Activated T-helper 1 cell treated with anti-CD3 and anti-CD28 coated beads, Interleukin-12 subunit alpha, Interleukin-12 subunit beta, Interleukin-2, Interleukin-4 antibody, amounts not matched to agents 30 ng/mL and 10 ng/mL and 1 ng/mL, durations not matched to agents 14 hours and 24 hours and 36 hours (primary cell): ENCODE measurements at regions not wholly inside any gene's neighbourhood (a gene's known extent, or its start where the extent isn't known, plus 50 kb on each side); places are given as distances from the start of the nearest gene placed in this dataset.
A peak's percentile ranks its signal among the peaks of the same experiment; 100 is the strongest.
"Not testable (repeated sequence)": the region's sequence is repeated elsewhere in the genome, so short reads cannot be mapped to it uniquely, and the experiment has no call there.

Experiments
- DNase-seq: peaks from one replicate; pipeline ENCODE4 v3.0.0; 2021; ENCODE audit warnings: low spot score
- H3K27ac Mint-ChIP-seq: one replicate; pipeline ENCODE4 v1.8.0; 2021; ENCODE audit warnings: mild to moderate bottlenecking, mixed read lengths
- H3K27me3 Mint-ChIP-seq: one replicate; pipeline ENCODE4 v1.8.0; 2022; ENCODE audit warnings: mild to moderate bottlenecking, moderate library complexity, mixed read lengths; ENCODE audit not compliant: insufficient read depth
- H3K36me3 Mint-ChIP-seq: one replicate; pipeline ENCODE4 v1.8.0; 2021; ENCODE audit warnings: low read depth, mixed read lengths
- H3K4me1 Mint-ChIP-seq: one replicate; pipeline ENCODE4 v1.8.0; 2021; ENCODE audit warnings: low read depth, mixed read lengths
- H3K4me3 Mint-ChIP-seq: one replicate; pipeline ENCODE4 v1.8.0; 2021; ENCODE audit warnings: mild to moderate bottlenecking, moderate library complexity, mixed read lengths
- H3K9me3 Mint-ChIP-seq: one replicate; pipeline ENCODE4 v1.8.0; 2021; ENCODE audit warnings: mixed read lengths
- intact Hi-C: fragments of 100-400 bp; cut with micrococcal nuclease; formaldehyde crosslinking; loops from one replicate; pipeline ENCODE4 v1.15.1; 2024

DNA sequence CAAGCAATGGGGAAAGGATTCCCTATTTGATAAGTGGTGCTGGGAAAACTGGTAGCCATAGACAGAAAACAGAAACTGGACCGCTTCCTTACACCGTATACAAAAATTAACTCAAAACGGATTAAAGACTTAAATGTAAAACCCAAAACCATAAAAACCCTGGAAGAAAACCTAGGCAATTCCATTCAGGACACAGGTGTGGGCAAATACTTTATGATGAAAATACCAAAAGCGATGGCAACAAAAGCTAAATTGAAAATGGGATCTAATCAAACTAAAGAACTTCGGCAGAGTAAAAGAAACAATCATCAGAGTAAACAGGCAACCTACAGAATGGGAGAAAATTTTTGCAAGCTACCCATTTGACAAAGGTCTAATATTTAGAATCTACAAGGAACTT, 91.1 kb downstream of the VPREB1 start:
- peaks cover 42% of the 10 kb centered on the region for H3K27me3 Mint-ChIP-seq
- H3K36me3 Mint-ChIP-seq, intact Hi-C loops, H3K4me3 Mint-ChIP-seq, DNase-seq, H3K4me1 Mint-ChIP-seq, H3K27ac Mint-ChIP-seq, H3K9me3 Mint-ChIP-seq: not testable (repeated sequence)

DNA sequence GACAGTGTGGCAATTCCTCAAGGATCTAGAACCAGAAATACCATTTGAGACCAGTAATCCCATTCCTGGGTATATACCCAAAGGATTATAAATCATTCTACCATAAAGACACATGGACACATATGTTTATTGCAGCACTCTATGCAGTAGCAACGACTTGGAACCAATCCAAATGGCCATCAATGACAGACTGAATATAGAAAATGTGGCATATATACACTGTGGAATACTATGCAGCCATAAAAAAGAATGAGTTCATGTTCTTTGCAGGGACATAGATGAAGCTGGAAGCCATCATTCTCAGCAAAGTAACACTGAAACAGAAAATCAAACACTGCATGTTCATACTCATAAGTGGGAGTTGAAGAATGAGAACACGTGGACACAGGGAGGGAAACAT, 91.7 kb downstream of the VPREB1 start:
- H3K27me3 Mint-ChIP-seq: peaks cover 39% of the 10 kb centered on the region
- intact Hi-C loops: not testable (repeated sequence)

DNA sequence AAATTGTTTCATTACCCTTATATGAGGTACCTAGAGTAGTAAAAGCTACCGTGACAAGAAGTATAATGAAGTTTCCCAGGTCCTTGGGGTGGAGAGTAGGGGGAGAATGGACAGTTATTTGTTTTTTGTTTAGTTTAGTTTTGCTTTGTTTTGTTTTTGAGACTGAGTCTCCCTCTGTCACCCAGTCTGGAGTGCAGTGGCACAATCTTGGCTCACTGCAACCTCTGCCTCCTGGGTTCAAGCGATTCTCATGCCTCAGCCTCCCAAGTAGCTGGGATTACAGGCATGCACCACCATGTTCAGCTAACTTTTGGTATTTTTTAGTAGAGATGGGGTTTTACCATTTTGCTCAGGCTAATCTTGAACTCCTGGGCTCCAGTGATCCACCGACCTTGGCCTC, 94.2 kb downstream of the VPREB1 start:
- peaks cover 28% of the 10 kb centered on the region for H3K27me3 Mint-ChIP-seq
- H3K4me1 Mint-ChIP-seq, H3K27ac Mint-ChIP-seq, DNase-seq, intact Hi-C loops, H3K4me3 Mint-ChIP-seq, H3K36me3 Mint-ChIP-seq, H3K9me3 Mint-ChIP-seq: not testable (repeated sequence)

More for the DNA sequence above, 91.7 kb downstream of the VPREB1 start:
- H3K4me1 Mint-ChIP-seq, H3K9me3 Mint-ChIP-seq, DNase-seq, H3K4me3 Mint-ChIP-seq, H3K27ac Mint-ChIP-seq, H3K36me3 Mint-ChIP-seq: not testable (repeated sequence)

DNA sequence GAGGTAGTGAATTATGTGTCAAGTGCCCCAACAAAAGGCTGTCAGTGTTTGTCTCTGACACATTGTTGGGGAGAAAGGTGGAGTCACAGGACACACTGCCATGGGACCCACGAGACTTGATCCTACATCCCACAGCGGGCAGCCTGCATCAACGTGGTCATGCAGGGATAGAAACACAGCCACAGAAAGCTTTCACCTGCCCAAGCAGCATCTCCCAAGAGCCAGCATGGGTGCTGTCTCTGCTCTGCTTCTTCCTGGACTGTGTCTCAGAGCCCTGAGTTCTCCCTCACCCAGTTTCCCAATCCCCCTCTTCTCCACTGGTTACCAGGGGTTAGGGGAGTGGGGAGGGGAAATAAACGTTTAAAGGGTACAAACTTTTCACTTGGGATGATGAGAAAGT, 97.2 kb downstream of the VPREB1 start:
- Mint-ChIP-seq H3K27ac (no peak overlapping the region), H3K9me3 (no peaks in the 10 kb centered on the region), H3K27me3 (peaks cover 6% of the 10 kb centered on the region), H3K4me3 (no peak overlapping the region), H3K4me1 (no peaks in the 10 kb centered on the region), H3K36me3 (no peaks in the 10 kb centered on the region)
- DNase-seq: no peak
- intact Hi-C loops: no loop called here

DNA sequence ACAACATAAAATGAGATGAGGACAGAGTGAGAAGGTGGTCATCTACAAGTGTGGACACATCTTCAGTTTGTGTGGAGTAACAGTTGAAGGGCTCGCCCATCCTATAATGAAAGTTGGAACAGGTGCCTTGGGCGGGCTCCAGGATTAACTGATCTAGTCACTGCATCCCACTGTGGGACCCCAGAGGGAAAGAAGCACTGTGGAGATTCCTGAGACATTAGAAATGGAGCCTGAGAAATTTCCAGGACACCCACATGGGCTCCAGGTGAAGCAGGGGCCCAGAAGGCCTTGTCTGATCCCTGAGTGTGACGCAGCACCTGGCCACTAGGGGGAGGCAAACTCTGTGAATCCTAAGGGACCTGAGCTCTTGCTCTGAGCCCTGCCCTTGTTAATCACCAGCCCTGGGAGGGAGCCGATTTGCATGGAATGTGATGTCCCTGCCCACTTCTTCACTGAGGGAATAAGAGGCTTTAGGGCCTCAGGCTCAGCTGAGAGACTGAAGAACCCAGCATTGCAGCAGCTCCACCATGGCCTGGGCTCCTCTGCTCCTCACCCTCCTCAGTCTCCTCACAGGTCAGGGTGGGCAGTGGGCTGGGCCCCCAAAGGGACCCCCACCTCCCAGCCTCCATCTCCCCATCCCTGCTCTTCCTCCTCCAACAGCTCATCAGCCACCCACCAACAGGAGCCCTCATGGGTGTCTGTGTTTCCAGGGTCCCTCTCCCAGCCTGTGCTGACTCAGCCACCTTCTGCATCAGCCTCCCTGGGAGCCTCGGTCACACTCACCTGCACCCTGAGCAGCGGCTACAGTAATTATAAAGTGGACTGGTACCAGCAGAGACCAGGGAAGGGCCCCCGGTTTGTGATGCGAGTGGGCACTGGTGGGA, 98.4 kb downstream of the VPREB1 start:
- no peaks in the 10 kb centered on the region for H3K4me1 Mint-ChIP-seq

DNA sequence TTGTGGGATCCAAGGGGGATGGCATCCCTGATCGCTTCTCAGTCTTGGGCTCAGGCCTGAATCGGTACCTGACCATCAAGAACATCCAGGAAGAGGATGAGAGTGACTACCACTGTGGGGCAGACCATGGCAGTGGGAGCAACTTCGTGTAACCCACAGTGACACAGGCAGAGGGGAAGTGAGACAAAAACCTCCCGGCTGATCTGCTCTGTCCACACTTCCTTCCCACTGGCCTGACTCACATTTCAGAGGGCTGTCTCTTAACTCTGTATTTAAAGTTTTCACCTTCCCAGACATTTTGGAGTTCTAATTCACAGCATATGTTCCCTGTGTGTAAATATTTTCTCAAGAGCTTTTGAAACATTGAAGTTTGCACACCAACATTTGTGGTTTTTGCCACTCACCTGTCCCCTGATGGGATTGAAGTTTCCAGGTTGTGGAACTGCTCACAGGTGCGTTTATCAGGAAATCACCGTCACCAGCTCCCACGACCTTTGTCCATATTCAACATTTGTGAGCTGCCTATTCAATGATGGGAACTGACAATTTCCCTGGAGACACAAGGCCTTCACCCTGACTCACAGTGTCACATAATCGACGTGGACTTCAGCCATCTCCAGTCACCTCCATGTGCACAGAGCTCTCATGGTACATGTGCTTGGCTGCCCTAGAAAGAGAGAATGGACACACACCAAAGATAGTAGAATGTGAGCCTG, 99.2 kb downstream of the VPREB1 start:
- Mint-ChIP-seq H3K4me3 (no peak overlapping the region), H3K27ac (no peak overlapping the region), H3K27me3 (peaks cover 7% of the 10 kb centered on the region), H3K36me3 (no peaks in the 10 kb centered on the region), H3K4me1 (no peaks in the 10 kb centered on the region), H3K9me3 (no peaks in the 10 kb centered on the region)
- intact Hi-C loops: no loop called here
- no peak for DNase-seq

More for the DNA sequence above, 98.4 kb downstream of the VPREB1 start:
- H3K36me3 Mint-ChIP-seq: no peaks in the 10 kb centered on the region
- no peaks in the 10 kb centered on the region for H3K9me3 Mint-ChIP-seq
- intact Hi-C loops: no loop called here
- no peak overlapping the region for H3K27ac Mint-ChIP-seq
- no peak overlapping the region for H3K4me3 Mint-ChIP-seq
- DNase-seq: peak; percentile 41
- peaks cover 9% of the 10 kb centered on the region for H3K27me3 Mint-ChIP-seq

DNA sequence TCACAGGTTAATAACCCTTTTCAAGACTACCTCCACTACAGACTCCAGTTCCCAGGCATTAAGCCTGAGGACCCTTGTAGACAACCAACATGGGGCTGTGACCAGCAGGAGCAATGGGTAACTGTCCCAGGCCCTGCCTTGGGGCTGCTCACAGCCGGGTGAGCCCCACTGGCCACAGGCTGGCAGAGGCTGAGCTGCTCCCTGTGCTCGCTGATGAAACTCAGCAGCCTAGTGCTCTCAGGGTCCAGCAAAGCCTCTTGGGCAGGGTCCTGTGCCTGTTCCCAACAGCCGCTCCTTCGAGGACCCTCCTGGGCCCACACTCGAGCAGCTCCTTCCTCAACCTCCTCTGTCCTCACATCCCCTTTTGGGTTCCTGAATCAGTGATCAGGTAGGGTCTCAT, 99.8 kb downstream of the VPREB1 start:
- intact Hi-C loops: no loop called here
- Mint-ChIP-seq H3K36me3 (no peaks in the 10 kb centered on the region), H3K4me3 (no peak overlapping the region), H3K27me3 (peaks cover 11% of the 10 kb centered on the region), H3K9me3 (no peaks in the 10 kb centered on the region), H3K4me1 (no peaks in the 10 kb centered on the region), H3K27ac (no peak overlapping the region)
- DNase-seq: no peak

DNA sequence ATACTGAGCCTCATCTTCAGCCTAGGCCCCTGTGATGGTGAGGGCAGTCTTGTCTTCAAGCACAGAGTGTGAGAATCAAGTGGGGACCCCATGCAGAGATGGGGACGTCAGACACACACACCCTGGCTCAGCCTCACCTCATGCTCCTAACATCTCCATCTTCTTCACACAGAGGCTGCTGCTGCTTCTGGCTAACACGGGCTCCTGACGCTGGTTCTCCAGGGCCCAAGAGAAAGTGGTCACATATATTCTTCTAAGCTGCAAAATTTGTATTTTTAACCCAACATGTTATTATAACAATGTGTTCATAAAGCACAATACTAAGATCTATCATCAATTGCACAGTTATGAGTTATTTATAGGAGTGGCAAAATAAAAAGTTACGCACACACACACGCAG, 101.2 kb downstream of the VPREB1 start:
- H3K27ac Mint-ChIP-seq: no peak overlapping the region
- H3K9me3 Mint-ChIP-seq: no peaks in the 10 kb centered on the region
- H3K4me3 Mint-ChIP-seq: no peak overlapping the region
- H3K27me3 Mint-ChIP-seq: peaks cover 19% of the 10 kb centered on the region
- DNase-seq: no peak
- H3K4me1 Mint-ChIP-seq: no peaks in the 10 kb centered on the region
- intact Hi-C loops: no loop called here
- H3K36me3 Mint-ChIP-seq: no peaks in the 10 kb centered on the region

DNA sequence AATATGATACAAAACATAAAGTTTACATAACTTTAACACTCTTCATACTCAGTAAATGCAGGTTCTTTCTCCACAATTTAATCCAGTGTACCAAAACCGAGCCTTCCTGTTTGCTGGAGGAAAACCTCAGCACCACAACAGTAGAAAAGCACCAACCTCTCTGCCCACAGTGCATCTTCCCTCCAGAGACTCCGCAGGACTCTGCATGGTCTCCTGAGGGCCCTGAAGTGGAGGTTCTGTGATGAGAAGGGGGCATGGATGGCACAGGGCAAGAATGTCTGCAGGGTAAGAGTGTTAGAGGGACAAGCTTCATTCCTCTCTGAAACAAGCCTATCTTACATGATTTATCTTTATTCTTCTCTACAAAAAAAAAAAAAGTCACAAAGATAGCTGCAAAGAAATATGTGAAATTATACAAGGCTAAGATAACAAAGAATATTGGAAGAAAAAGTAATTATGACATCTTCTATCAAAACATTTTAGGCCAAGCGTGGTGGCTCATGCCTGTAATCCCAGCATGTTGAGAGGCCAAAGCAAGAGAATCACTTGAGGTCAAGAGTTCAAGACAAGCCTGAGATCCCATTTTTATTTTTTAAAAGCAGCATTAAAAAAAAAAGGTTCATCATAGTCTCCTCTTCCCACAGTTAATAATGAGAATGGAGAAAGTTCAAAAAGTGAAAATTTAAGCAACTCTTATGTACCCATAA, 102.0 kb downstream of the VPREB1 start:
- no peak for DNase-seq
- H3K4me3 Mint-ChIP-seq: no peak overlapping the region
- peaks cover 20% of the 10 kb centered on the region for H3K27me3 Mint-ChIP-seq
- no peaks in the 10 kb centered on the region for H3K36me3 Mint-ChIP-seq
- H3K4me1 Mint-ChIP-seq: no peaks in the 10 kb centered on the region
- intact Hi-C loops: no loop called here
- H3K27ac Mint-ChIP-seq: no peak overlapping the region
- H3K9me3 Mint-ChIP-seq: no peaks in the 10 kb centered on the region

DNA sequence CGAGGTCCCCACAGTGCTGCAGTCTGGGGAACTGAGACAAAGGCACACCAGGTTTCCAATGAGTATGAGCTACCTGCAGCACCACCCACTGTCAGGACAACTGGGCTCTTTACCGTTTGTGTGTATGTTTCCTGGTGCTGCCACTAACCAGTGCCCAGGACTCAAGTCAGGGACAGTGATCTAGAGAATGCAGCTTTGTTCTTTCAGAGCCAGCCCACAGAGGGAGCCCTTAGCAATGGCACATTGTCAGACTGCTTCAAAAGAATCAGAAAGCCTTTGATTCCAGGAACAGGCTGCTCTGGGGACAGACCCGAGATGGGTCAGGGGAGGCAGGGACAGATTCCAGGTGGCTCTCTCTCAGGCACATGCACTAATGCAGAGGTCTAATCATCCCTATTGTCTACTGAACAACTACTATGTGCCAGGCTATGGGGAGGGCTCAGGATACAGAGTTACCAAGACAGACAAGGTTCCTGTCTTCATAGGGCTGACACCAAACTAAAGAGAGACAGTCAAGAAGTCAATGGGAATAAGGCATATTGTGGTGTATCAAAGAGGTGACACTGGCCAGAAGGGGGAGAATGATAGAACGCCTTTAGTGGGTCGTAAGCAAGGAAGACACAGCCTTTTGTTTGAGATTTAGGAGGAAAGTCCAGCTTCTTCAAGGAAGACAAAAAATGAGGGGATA, 103.7 kb downstream of the VPREB1 start:
- no peaks in the 10 kb centered on the region for H3K4me1 Mint-ChIP-seq
- no peak for DNase-seq
- H3K27me3 Mint-ChIP-seq: peaks cover 25% of the 10 kb centered on the region
- H3K9me3 Mint-ChIP-seq: no peaks in the 10 kb centered on the region
- no peak overlapping the region for H3K27ac Mint-ChIP-seq
- H3K36me3 Mint-ChIP-seq: no peaks in the 10 kb centered on the region
- H3K4me3 Mint-ChIP-seq: no peak overlapping the region
- intact Hi-C loops: loop anchor here (1.0 kb wide), 1 partner anchor 50 kb away; no protein-coding TSS in a partner anchor

DNA sequence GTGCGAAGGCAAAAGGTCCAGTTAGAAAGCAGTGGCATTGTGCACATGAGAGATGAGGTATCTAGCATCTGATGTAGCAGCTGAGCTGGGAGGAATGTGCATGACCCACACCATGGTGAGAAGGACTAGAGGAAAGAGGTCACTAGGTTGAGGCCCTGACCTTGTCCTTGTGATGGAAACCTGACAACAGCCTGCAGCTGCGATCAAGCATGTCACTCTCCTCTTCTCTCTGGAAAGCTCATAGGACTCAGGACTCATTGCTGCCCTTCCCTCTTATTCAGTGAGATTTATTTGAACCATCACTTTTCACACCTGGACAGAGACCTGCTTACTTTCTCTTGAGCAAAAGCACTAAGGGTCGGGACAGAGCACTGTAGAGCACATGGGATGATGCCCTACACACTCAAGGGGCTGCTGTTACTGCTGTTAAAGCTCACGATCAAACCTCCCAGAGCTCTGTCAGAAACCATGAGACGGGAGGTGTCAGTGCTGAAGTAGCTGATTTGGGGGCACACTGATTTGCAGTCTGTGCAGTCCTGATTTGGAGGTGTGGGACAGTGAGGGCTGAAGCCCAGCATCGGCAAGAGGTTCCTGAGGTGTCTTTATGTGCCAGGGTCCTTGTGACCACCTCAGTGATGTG, 104.3 kb downstream of the VPREB1 start:
- no peaks in the 10 kb centered on the region for H3K36me3 Mint-ChIP-seq
- H3K4me1 Mint-ChIP-seq: no peaks in the 10 kb centered on the region
- H3K9me3 Mint-ChIP-seq: no peaks in the 10 kb centered on the region
- H3K4me3 Mint-ChIP-seq: no peak overlapping the region
- intact Hi-C loops: loop anchor here (1.0 kb wide), 1 partner anchor 49 kb away; no protein-coding TSS in a partner anchor
- H3K27me3 Mint-ChIP-seq: peaks cover 30% of the 10 kb centered on the region
- no peak for DNase-seq
- H3K27ac Mint-ChIP-seq: no peak overlapping the region

DNA sequence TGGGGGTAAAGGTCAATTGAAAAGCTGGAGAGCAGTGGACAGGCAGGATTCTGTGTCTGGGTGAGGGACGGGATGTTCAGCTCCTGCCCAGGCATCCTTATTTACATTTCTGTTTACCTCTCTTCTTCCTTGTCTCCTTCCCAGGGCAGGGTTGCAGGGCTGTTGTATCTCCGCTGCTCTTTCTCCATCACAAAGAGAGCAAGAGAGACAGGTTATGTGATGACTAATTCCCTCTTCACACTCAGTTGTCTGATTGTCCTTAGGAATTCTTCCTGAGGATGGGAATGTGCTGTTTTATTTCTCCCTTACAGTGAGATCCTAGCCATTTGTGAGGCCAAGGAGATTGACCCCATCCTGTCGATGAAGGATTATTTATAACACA, 104.9 kb downstream of the VPREB1 start:
- no peaks in the 10 kb centered on the region for H3K36me3 Mint-ChIP-seq
- no peaks in the 10 kb centered on the region for H3K9me3 Mint-ChIP-seq
- intact Hi-C loops: no loop called here
- H3K4me1 Mint-ChIP-seq: no peaks in the 10 kb centered on the region
- DNase-seq: no peak
- no peak overlapping the region for H3K4me3 Mint-ChIP-seq
- peaks cover 30% of the 10 kb centered on the region for H3K27me3 Mint-ChIP-seq
- H3K27ac Mint-ChIP-seq: no peak overlapping the region
